ENCODE measurements at regions not wholly inside any gene's neighbourhood (a gene's known extent, or its start where the extent isn't known, plus 50 kb on each side); places are given as distances from the start of the nearest gene placed in this dataset.

GRCh38 chr18:38899252-38899651 lies 1333.7 kb upstream of the CELF4 start:
- TF ChIP-seq CTCF (IDR thresholded peaks at IDR 0.05 in 8 of 11, conservative IDR thresholded peaks at IDR 0.05 in 3 of 11) (no peak), POLR2A (IDR thresholded peaks at IDR 0.05) (no peak)
